ENCODE measurements at regions not wholly inside any gene's neighbourhood (a gene's known extent, or its start where the extent isn't known, plus 50 kb on each side); places are given as distances from the start of the nearest gene placed in this dataset.

GRCh38 chr3:16818945-16819344 is 65.8 kb upstream of the PLCL2 start:
- no peak overlapping the region for H4K91ac ChIP-seq (ENCODE audit: insufficient read depth, low read depth, low read length)

More at GRCh38 chr3:16818945-16819344, 65.8 kb upstream of the PLCL2 start:
- intact Hi-C loops (cut with micrococcal nuclease): no loop called here
- Histone ChIP-seq H4K5ac (ENCODE audit: low read depth, low read length) (no peak overlapping the region), H3K18ac (ENCODE audit: low read depth, low read length) (no peak overlapping the region), H2BK15ac (ENCODE audit: low read depth, low read length) (no peak overlapping the region), H2BK5ac (ENCODE audit: low read depth, low read length, poor library complexity, severe bottlenecking) (no peak overlapping the region), H2BK20ac (ENCODE audit: low read depth, low read length) (no peak overlapping the region), H3K4ac (ENCODE audit: low read depth, low read length) (no peak overlapping the region), H4K20me1 (ENCODE audit: insufficient read depth, low read length) (no peaks in the 10 kb centered on the region), H3K4me3 (ENCODE audit: insufficient read depth, low read depth, low read length) (no peak overlapping the region), H2BK120ac (ENCODE audit: low read depth, low read length) (no peak overlapping the region), H3K9me3 (ENCODE audit: control insufficient read depth, insufficient read depth, low read length) (no peaks in the 10 kb centered on the region), H3K27ac (ENCODE audit: insufficient read depth, low read length) (no peak overlapping the region), H2AK5ac (ENCODE audit: low read depth, low read length) (no peak overlapping the region), H3K56ac (ENCODE audit: extremely low read depth, insufficient read depth, low read length) (no peak overlapping the region), H3K79me1 (ENCODE audit: low read depth in 1 of 2, low read length in 2 of 2) (no peaks in the 10 kb centered on the region), H3K9me1 (ENCODE audit: insufficient read depth, low read length) (no peaks in the 10 kb centered on the region), H4K8ac (ENCODE audit: low read depth in 2 of 2, low read length in 2 of 2) (no peak overlapping the region), H2AK9ac (replicated peaks; ENCODE audit: low read depth, low read length, poor library complexity) (no peak overlapping the region), H3K9ac (ENCODE audit: low read depth, low read length) (no peak overlapping the region), H3K23ac (ENCODE audit: low read depth, low read length) (no peak overlapping the region), H3K4me2 (ENCODE audit: low read depth, low read length) (no peak overlapping the region), H3K14ac (replicated peaks; ENCODE audit: low read depth, low read length) (no peak overlapping the region), H3K36me3 (ENCODE audit: control insufficient read depth, insufficient read depth, low read length) (no peaks in the 10 kb centered on the region), H2AFZ (replicated peaks; ENCODE audit: low read length, poor library complexity) (no peak overlapping the region), H3K27me3 (ENCODE audit: control insufficient read depth, insufficient read depth, low read length) (0 out of 2 replicates have a peak, but pooled peaks cover 1% of the 10 kb centered on the region), H3K4me1 (ENCODE audit: control insufficient read depth, insufficient read depth, low read length) (no peaks in the 10 kb centered on the region)
- dilution Hi-C loops (cut with HindIII; ENCODE audit: low sequenced_read_pairs, unreplicated experiment): no loop called here
- DNase-seq (no peak), ATAC-seq (ENCODE audit: low read depth) (no peak)
- in situ Hi-C loops (cut with MboI; ENCODE audit: low sequenced_read_pairs): no loop called here
- TF ChIP-seq CEBPB (IDR thresholded peaks at IDR 0.05; ENCODE audit: low read depth, low read length) (no peak), MAZ (IDR thresholded peaks at IDR 0.05; ENCODE audit: borderline replicate concordance, low read depth, low read length) (no peak), RCOR1 (IDR thresholded peaks at IDR 0.05; ENCODE audit: insufficient replicate concordance, low read length) (no peak)
- WGBS, 2 experiments (ENCODE audit: extremely low coverage in 2 of 2, insufficient read length in 1 of 2): no CpG with 5 or more reads among the region's 1 CpG
- ChIA-PET POLR2A (ENCODE audit: unreplicated experiment) (no interaction called here), CTCF (no interaction called here)
- BruUV-seq (replicated peaks): no TSS peak

All from IMR-90 (cell line).